ENCODE measurements at regions not wholly inside any gene's neighbourhood (a gene's known extent, or its start where the extent isn't known, plus 50 kb on each side); places are given as distances from the start of the nearest gene placed in this dataset.

DNA sequence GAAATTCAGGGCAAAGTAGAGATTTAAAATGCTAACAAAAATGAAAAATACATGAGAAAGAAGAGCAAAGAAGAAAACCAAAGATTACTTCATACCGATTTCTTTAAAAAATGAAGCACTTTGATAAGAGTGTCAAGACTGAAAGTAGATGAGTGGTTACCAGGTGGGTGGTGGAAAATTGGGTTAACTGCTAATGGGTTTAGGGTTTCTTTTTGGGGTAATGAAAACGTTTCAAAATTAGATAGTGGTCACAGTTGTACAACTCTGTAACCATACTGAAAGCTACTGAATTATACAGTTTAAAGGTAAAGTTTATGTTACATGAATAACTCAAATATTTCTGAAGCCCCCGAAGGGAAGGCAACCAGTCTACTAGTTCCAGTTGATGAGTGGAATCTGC is 179.4 kb downstream of the NDFIP2 start:
- TF ChIP-seq, protein P1, sequence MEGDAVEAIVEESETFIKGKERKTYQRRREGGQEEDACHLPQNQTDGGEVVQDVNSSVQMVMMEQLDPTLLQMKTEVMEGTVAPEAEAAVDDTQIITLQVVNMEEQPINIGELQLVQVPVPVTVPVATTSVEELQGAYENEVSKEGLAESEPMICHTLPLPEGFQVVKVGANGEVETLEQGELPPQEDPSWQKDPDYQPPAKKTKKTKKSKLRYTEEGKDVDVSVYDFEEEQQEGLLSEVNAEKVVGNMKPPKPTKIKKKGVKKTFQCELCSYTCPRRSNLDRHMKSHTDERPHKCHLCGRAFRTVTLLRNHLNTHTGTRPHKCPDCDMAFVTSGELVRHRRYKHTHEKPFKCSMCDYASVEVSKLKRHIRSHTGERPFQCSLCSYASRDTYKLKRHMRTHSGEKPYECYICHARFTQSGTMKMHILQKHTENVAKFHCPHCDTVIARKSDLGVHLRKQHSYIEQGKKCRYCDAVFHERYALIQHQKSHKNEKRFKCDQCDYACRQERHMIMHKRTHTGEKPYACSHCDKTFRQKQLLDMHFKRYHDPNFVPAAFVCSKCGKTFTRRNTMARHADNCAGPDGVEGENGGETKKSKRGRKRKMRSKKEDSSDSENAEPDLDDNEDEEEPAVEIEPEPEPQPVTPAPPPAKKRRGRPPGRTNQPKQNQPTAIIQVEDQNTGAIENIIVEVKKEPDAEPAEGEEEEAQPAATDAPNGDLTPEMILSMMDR (IDR thresholded peaks at IDR 0.05; ENCODE audit: insufficient read depth, low read length, poor library complexity, severe bottlenecking), result no peak
- no peak for TF ChIP-seq EZH2phosphoT487 (conservative IDR thresholded peaks at IDR 0.05; ENCODE audit: low read length)

All from SU-DHL-6 (cell line).